Ishikawa (cell line): ENCODE measurements at regions not wholly inside any gene's neighbourhood (a gene's known extent, or its start where the extent isn't known, plus 50 kb on each side); places are given as distances from the start of the nearest gene placed in this dataset.

ENCODE experiments used
- CEBPB ChIP-seq: IDR thresholded peaks from 2 replicates; pipeline ENCODE4 v1.6.1; 2012
- CREB1 ChIP-seq: IDR thresholded peaks from 2 replicates; pipeline ENCODE4 v1.6.1; 2012; ENCODE audit warnings: low read depth
- EGR1 ChIP-seq: IDR thresholded peaks from 2 replicates; pipeline ENCODE4 v1.6.1; 2012
- EP300 ChIP-seq: IDR thresholded peaks from 2 replicates; pipeline ENCODE4 v1.6.1; 2012; ENCODE audit warnings: borderline replicate concordance
- FOXM1 ChIP-seq: IDR thresholded peaks from 2 replicates; pipeline ENCODE4 v1.6.1; 2012; ENCODE audit warnings: low read depth, borderline replicate concordance
- NFIC ChIP-seq: IDR thresholded peaks from 2 replicates; pipeline ENCODE4 v1.6.1; 2012
- RAD21 ChIP-seq: IDR thresholded peaks from 2 replicates; pipeline ENCODE4 v1.6.1; 2012; ENCODE audit warnings: low read depth
- TAF1 ChIP-seq: IDR thresholded peaks from 2 replicates; pipeline ENCODE4 v1.6.1; 2012; ENCODE audit warnings: low read depth, mild to moderate bottlenecking
- TCF12 ChIP-seq: IDR thresholded peaks from 2 replicates; pipeline ENCODE4 v1.6.1; 2012; ENCODE audit warnings: low read depth
- TEAD4 ChIP-seq: IDR thresholded peaks from 2 replicates; pipeline ENCODE4 v1.6.1; 2012
- YY1 ChIP-seq: IDR thresholded peaks from 2 replicates; pipeline ENCODE4 v1.6.1; 2012; ENCODE audit warnings: low read depth
- ZBTB7A ChIP-seq: IDR thresholded peaks from 2 replicates; pipeline ENCODE4 v1.6.1; 2012; ENCODE audit warnings: low read depth
- TF ChIP-seq, protein P1 (sequence below): IDR thresholded peaks from 2 replicates; pipeline ENCODE4 v1.6.1; 2012
- TF ChIP-seq, protein P2 (sequence below): IDR thresholded peaks from 2 replicates; pipeline ENCODE4 v1.6.1; 2012; ENCODE audit warnings: low read depth, mild to moderate bottlenecking
- TF ChIP-seq, protein P3 (sequence below): IDR thresholded peaks from 2 replicates; pipeline ENCODE4 v1.6.1; 2012

DNA sequence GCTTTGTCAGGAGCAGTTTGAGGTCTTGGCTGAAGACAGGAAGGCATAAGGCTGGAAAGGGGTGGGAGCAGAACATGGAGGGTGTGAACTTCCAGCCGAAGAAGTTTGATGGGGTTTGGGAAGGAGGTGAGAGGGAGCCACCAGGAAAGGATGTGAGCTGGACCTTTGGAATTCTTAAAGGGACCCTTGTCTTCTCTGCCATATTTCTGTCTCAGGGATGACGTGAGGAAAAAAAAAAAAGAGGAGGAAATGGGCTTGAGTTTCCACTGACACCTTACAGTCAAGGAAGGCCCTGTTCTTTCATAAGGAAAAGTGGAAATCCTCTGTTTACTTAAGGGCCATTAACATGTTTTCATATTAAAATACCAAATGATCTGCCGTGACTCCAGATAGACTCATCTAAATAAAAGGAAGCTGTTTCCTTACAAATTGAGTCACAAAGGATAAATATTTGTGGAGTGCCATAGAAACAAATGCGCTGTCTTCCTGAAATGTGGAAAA lies 132.1 kb downstream of the PALM2AKAP2 start:
- TF ChIP-seq, protein P1, sequence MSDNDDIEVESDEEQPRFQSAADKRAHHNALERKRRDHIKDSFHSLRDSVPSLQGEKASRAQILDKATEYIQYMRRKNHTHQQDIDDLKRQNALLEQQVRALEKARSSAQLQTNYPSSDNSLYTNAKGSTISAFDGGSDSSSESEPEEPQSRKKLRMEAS = no peak
- TF ChIP-seq TEAD4 (no peak), ZBTB7A (no peak), EP300 (no peak), FOXM1 (no peak), EGR1 (no peak), TAF1 (no peak), CEBPB (no peak), NFIC (no peak), RAD21 (no peak), CREB1 (no peak), TCF12 (no peak), YY1 (no peak)
- TF ChIP-seq, protein P2, sequence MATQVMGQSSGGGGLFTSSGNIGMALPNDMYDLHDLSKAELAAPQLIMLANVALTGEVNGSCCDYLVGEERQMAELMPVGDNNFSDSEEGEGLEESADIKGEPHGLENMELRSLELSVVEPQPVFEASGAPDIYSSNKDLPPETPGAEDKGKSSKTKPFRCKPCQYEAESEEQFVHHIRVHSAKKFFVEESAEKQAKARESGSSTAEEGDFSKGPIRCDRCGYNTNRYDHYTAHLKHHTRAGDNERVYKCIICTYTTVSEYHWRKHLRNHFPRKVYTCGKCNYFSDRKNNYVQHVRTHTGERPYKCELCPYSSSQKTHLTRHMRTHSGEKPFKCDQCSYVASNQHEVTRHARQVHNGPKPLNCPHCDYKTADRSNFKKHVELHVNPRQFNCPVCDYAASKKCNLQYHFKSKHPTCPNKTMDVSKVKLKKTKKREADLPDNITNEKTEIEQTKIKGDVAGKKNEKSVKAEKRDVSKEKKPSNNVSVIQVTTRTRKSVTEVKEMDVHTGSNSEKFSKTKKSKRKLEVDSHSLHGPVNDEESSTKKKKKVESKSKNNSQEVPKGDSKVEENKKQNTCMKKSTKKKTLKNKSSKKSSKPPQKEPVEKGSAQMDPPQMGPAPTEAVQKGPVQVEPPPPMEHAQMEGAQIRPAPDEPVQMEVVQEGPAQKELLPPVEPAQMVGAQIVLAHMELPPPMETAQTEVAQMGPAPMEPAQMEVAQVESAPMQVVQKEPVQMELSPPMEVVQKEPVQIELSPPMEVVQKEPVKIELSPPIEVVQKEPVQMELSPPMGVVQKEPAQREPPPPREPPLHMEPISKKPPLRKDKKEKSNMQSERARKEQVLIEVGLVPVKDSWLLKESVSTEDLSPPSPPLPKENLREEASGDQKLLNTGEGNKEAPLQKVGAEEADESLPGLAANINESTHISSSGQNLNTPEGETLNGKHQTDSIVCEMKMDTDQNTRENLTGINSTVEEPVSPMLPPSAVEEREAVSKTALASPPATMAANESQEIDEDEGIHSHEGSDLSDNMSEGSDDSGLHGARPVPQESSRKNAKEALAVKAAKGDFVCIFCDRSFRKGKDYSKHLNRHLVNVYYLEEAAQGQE = no peak
- TF ChIP-seq, protein P3, sequence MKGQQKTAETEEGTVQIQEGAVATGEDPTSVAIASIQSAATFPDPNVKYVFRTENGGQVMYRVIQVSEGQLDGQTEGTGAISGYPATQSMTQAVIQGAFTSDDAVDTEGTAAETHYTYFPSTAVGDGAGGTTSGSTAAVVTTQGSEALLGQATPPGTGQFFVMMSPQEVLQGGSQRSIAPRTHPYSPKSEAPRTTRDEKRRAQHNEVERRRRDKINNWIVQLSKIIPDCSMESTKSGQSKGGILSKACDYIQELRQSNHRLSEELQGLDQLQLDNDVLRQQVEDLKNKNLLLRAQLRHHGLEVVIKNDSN = no peak

DNA sequence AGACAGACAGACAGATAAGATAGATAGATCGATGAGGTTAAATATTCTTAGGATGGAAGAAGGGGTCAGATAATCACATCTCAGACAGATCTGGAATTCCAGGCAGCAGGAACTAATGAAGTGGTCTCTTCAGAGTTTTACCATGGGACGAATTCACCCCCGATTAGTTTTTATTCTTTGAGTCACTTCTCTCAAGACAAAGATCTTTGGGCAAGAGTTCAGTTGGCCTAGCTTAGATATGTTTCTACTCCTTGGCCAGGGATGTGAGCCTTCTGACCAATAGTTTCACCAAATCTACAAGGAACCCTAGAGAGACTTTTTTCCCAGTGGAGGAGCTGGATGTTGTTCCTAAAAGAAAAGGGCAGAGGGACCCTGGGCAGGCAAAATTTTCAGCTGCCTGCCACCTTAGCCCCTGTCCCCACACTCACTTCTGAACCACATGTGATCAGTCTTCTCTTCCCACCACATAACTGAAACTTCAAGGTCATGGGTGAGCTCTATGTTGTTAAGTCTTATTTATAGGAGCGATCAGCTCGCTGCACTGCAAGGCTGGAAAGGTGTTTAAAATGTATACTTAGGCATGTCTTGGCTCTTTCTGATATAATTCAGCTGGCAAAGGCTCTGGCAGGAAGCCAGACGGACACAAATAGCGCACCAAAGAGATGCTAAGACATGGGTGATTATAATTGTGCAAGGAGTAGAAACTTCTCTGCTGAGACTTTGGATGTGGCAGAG lies 132.9 kb downstream of the PALM2AKAP2 start:
- TF ChIP-seq YY1 = no peak

DNA sequence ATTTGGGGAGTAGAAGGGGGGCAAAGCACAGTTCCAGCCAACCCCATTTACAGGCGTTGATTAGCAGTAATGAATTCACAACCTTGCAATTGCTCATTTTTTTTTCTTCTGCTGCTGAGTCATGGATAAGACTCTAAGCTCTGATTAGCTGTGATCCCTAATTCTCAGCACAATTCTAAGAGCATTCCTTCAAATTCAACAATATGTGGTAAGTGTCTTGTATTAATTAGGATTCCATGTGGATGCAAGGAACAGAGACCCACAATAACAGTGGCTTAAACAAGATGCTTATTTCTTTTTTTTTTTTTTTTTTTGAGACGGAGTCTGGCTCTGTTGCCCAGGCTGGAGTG lies 133.4 kb downstream of the PALM2AKAP2 start:
- TF ChIP-seq TCF12 = no peak
- TF ChIP-seq, protein P2 = no peak
- no peak for TF ChIP-seq ZBTB7A
- TF ChIP-seq RAD21 = no peak
- no peak for TF ChIP-seq YY1
- no peak for TF ChIP-seq TAF1
- TF ChIP-seq, protein P1 = no peak
- TF ChIP-seq CEBPB = no peak
- no peak for TF ChIP-seq CREB1
- TF ChIP-seq, protein P3 = no peak
- TF ChIP-seq NFIC = no peak
- TF ChIP-seq FOXM1 = no peak
- no peak for TF ChIP-seq EGR1
- TF ChIP-seq EP300 = no peak
- TF ChIP-seq TEAD4 = no peak

DNA sequence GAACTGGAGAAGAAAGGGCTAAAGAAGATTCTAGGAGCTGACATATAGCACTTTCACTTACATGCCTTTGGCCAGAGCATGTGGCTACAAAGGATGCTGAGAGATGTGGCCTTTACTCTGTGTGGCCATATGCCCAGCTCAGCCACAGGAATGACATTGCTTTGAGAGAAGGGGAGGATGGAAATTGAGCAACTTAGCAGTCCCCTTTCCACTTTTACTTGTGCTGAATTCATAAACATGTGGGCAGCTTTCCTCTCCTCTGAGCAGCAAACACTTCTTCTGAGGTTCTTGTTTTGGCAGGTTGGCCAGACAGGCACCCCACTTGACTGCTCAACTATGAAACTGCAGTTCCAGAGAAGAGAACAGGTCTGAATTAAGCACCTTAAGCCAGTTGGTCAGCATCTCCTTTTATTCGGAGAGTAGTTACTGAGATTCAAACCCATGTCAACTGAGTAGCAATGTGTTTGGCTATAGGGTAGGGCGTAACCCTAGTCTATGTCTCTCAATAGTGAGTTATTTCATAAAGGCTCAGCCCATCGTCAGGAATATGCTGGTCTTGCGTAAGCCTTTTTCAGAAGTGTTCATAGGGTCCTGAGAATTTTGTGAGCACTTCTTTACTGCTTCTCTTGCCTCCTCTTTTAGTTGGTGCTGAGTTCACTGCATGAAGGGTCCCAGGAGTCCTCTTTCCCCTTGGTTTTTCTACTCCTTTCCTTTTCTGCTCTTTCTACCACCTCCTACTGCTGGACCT lies 134.5 kb downstream of the PALM2AKAP2 start:
- TF ChIP-seq FOXM1 = no peak
- no peak for TF ChIP-seq TCF12
- TF ChIP-seq TAF1 = no peak
- TF ChIP-seq ZBTB7A = no peak
- TF ChIP-seq EGR1 = no peak
- TF ChIP-seq, protein P3 = no peak
- no peak for TF ChIP-seq EP300

DNA sequence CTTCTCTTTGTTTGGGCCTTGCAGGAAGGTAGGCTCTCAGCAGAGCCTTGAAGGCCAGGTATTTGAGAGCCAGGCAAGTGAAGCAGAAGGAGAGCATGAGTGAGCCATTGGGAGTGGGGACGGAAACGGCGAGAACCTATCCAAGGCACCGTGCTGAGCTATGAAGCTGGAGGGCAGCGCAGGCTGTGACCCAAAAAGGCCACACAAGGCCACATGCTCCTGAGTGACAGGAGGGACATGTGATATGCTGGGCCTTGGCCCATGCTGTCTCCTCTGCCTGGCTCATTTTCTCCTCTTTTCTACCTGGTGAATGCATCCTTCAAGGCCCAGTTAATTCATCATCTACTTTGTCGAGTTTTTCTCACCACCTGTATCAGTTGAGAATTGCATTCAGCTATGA lies 136.3 kb downstream of the PALM2AKAP2 start:
- no peak for TF ChIP-seq TEAD4
- TF ChIP-seq CREB1 = no peak
- TF ChIP-seq, protein P3 = no peak
- TF ChIP-seq YY1 = no peak
- TF ChIP-seq RAD21 = no peak
- TF ChIP-seq, protein P1 = no peak
- no peak for TF ChIP-seq TAF1
- no peak for TF ChIP-seq EP300
- no peak for TF ChIP-seq NFIC
- no peak for TF ChIP-seq FOXM1
- TF ChIP-seq, protein P2 = no peak
- no peak for TF ChIP-seq EGR1
- no peak for TF ChIP-seq ZBTB7A
- no peak for TF ChIP-seq TCF12
- TF ChIP-seq CEBPB = no peak
